MCF 10A (cell line): ENCODE measurements at regions not wholly inside any gene's neighbourhood (a gene's known extent, or its start where the extent isn't known, plus 50 kb on each side); places are given as distances from the start of the nearest gene placed in this dataset.

Experiments used
- BruUV-seq: library from RNA; stranded (reverse); fragments of 400-500 nt; replicated peaks from 2 replicates; lab custom pipeline; 2021; lab: Mats Ljungman, UMichigan
- CTCF ChIA-PET: fragments of 300-600 bp; sonication (Branson Sonifier 250); formaldehyde crosslinking; extraction: SDS; loops from one replicate; lab custom pipeline; 2021; ENCODE audit warnings: antibody characterized with exemption, inconsistent platforms; lab: Yijun Ruan, JAX
- POLR2A ChIA-PET: fragments of 300-600, 350-650 bp; sonication (Branson Sonifier 250); formaldehyde crosslinking; extraction: SDS; loops from one replicate; lab custom pipeline; 2020; ENCODE audit warnings: antibody characterized with exemption, inconsistent platforms; lab: Yijun Ruan, JAX
- DNase-seq: peaks from one replicate; pipeline ENCODE4 v3.0.0-alpha.2; 2018; ENCODE audit not compliant: unreplicated experiment
- H3K27ac Mint-ChIP-seq: one replicate; pipeline ENCODE4 v1.8.0; 2022; ENCODE audit warnings: mild to moderate bottlenecking, low read depth, mixed read lengths; ENCODE audit not compliant: unreplicated experiment
- H3K27me3 Mint-ChIP-seq: one replicate; pipeline ENCODE4 v1.8.0; 2022; ENCODE audit warnings: mixed read lengths; ENCODE audit not compliant: insufficient read depth, unreplicated experiment
- H3K36me3 Mint-ChIP-seq: one replicate; pipeline ENCODE4 v1.8.0; 2022; ENCODE audit warnings: mild to moderate bottlenecking, moderate library complexity, mixed read lengths; ENCODE audit not compliant: insufficient read depth, unreplicated experiment
- H3K4me1 Mint-ChIP-seq: one replicate; pipeline ENCODE4 v1.8.0; 2022; ENCODE audit warnings: mixed read lengths; ENCODE audit not compliant: insufficient read depth, unreplicated experiment
- H3K4me3 Mint-ChIP-seq: one replicate; pipeline ENCODE4 v1.8.0; 2022; ENCODE audit warnings: mild to moderate bottlenecking, moderate library complexity, mixed read lengths; ENCODE audit not compliant: unreplicated experiment
- H3K9me3 Mint-ChIP-seq: one replicate; pipeline ENCODE4 v1.8.0; 2022; ENCODE audit warnings: mixed read lengths; ENCODE audit not compliant: unreplicated experiment
- CTCF ChIP-seq: fragments of 200-600 bp; IDR thresholded peaks from one replicate; pipeline ENCODE4 v1.8.0; 2022; ENCODE audit warnings: antibody characterized with exemption, mild to moderate bottlenecking; ENCODE audit not compliant: unreplicated experiment
- intact Hi-C: fragments of 100-400 bp; cut with micrococcal nuclease; formaldehyde crosslinking; loops from 2 replicates; pipeline ENCODE4 v1.14.1; 2022

GRCh38 chr7:79782906-79783305 lies 329.4 kb upstream of the MAGI2 start:
- Mint-ChIP-seq H3K27ac (no peak overlapping the region), H3K4me3 (no peak overlapping the region), H3K4me1 (no peaks in the 10 kb centered on the region), H3K27me3 (peaks cover 89% of the 10 kb centered on the region), H3K36me3 (no peaks in the 10 kb centered on the region), H3K9me3 (no peaks in the 10 kb centered on the region)
- DNase-seq, result no peak
- intact Hi-C loops, result no loop called here
- ChIA-PET CTCF (no interaction called here), POLR2A (no interaction called here)
- no TSS peak for BruUV-seq
- TF ChIP-seq CTCF, result no peak

GRCh38 chr7:79782256-79782655 lies 328.8 kb upstream of the MAGI2 start:
- no peaks in the 10 kb centered on the region for H3K4me1 Mint-ChIP-seq
- H3K27ac Mint-ChIP-seq, result no peak overlapping the region
- POLR2A ChIA-PET, result no interaction called here
- intact Hi-C loops, result no loop called here
- H3K27me3 Mint-ChIP-seq, result peaks cover 89% of the 10 kb centered on the region
- BruUV-seq, result no TSS peak
- CTCF ChIA-PET, result no interaction called here
- H3K36me3 Mint-ChIP-seq, result no peaks in the 10 kb centered on the region
- no peak overlapping the region for H3K4me3 Mint-ChIP-seq
- no peak for DNase-seq
- H3K9me3 Mint-ChIP-seq, result no peaks in the 10 kb centered on the region
- TF ChIP-seq CTCF, result no peak

GRCh38 chr7:79781716-79782115 lies 328.2 kb upstream of the MAGI2 start:
- ChIA-PET POLR2A (no interaction called here), CTCF (no interaction called here)
- DNase-seq, result no peak
- H3K9me3 Mint-ChIP-seq, result no peaks in the 10 kb centered on the region
- BruUV-seq, result no TSS peak
- H3K27me3 Mint-ChIP-seq, result peaks cover 89% of the 10 kb centered on the region
- intact Hi-C loops, result no loop called here
- H3K4me3 Mint-ChIP-seq, result no peak overlapping the region
- H3K36me3 Mint-ChIP-seq, result no peaks in the 10 kb centered on the region
- H3K27ac Mint-ChIP-seq, result no peak overlapping the region
- H3K4me1 Mint-ChIP-seq, result no peaks in the 10 kb centered on the region
- no peak for TF ChIP-seq CTCF

- peak; percentile 19 for DNase-seq
- intact Hi-C loops, result no loop called here
- H3K36me3 Mint-ChIP-seq, result no peaks in the 10 kb centered on the region
- ChIA-PET CTCF (interaction anchor here (0.9 kb wide), 1 partner anchor 240 kb away, joined by 3 read pairs; no protein-coding TSS in a partner anchor), POLR2A (interaction anchor here (0.7 kb wide), 1 partner anchor 10 kb away, joined by 4 read pairs; no protein-coding TSS in a partner anchor)
- BruUV-seq, result no TSS peak
- no peaks in the 10 kb centered on the region for H3K9me3 Mint-ChIP-seq
- no peaks in the 10 kb centered on the region for H3K4me1 Mint-ChIP-seq
- peaks cover 65% of the 10 kb centered on the region for H3K27me3 Mint-ChIP-seq
- no peak overlapping the region for H3K4me3 Mint-ChIP-seq
- TF ChIP-seq CTCF, result no peak
- no peak overlapping the region for H3K27ac Mint-ChIP-seq
Measured at GRCh38 chr7:79778786-79779770, 325.6 kb upstream of the MAGI2 start.
